K562 (cell line): ENCODE measurements at regions not wholly inside any gene's neighbourhood (a gene's known extent, or its start where the extent isn't known, plus 50 kb on each side); places are given as distances from the start of the nearest gene placed in this dataset.

Source experiments
- ATAC-seq: fragments of 200-7000 bp; cut with Tn5 transposase; 3 replicates; pipeline ENCODE4 v1.9.1; 2020; ENCODE audit warnings: moderate library complexity
- BruUV-seq: library from RNA; stranded (reverse); fragments of 400-500 nt; replicated peaks from 2 replicates; lab custom pipeline; 2021; lab: Mats Ljungman, UMichigan
- CTCF ChIA-PET: fragments of 300-600 bp; formaldehyde crosslinking; extraction: SDS; loops from one replicate; lab custom pipeline; 2021; ENCODE audit warnings: low intra/inter-chr PET ratio; lab: Yijun Ruan, JAX
- POLR2A ChIA-PET: fragments of 300-600, 350-650 bp; sonication (Branson Sonifier 250); formaldehyde crosslinking; extraction: SDS; loops from one replicate; lab custom pipeline; 2021; ENCODE audit warnings: antibody characterized with exemption, inconsistent platforms; lab: Yijun Ruan, JAX
- DNase-seq, 4 experiments: peaks; one replicate each; pipeline versions ENCODE4 v3.0.0 to v3.0.0-alpha.2; 2011 to 2018; ENCODE audit warnings: low spot score in 3 of 4, mixed read lengths in 3 of 4; ENCODE audit errors: extremely low read depth in 1 of 4
- FAIRE-seq: peaks from 2 replicates; lab custom pipeline; 2011; peaks lifted over from hg19 to GRCh38; lab: Jason Lieb, UNC
- H2AFZ ChIP-seq: 2 replicates; pipeline ENCODE4 v1.6.0; 2011; ENCODE audit warnings: low read depth, low read length, control low read depth, inconsistent platforms
- H3K27ac ChIP-seq: fragments of 200-600 bp; 3 replicates; pipeline ENCODE4 v1.8.0; 2011; ENCODE audit warnings: low read depth, mild to moderate bottlenecking, control low read depth, inconsistent platforms, low read length, moderate library complexity, mixed read lengths; ENCODE audit errors: extremely low read depth
- H3K27me3 ChIP-seq, 2 experiments: fragments of 300-600 bp in 1 of 2; 2 replicates in 1 of 2; 3 replicates in 1 of 2; pipeline versions ENCODE4 v1.6.0 to v1.8.0; 2011; ENCODE audit warnings: inconsistent platforms in 2 of 2, low read length in 2 of 2, mild to moderate bottlenecking in 1 of 2, mixed read lengths in 1 of 2, moderate library complexity in 1 of 2; ENCODE audit not compliant: control insufficient read depth in 2 of 2, insufficient read depth in 2 of 2
- H3K36me3 ChIP-seq: fragments of 300-600 bp; 3 replicates; pipeline ENCODE4 v1.8.0; 2011; ENCODE audit warnings: mild to moderate bottlenecking, low read length, inconsistent platforms; ENCODE audit not compliant: control insufficient read depth, insufficient read depth
- H3K4me1 ChIP-seq, 2 experiments: fragments of 200-600 bp in 1 of 2; replicated peaks in 1 of 2; 2 replicates in 1 of 2; 3 replicates in 1 of 2; pipeline versions ENCODE4 v1.5.1 to v1.8.0; 2011; ENCODE audit warnings: inconsistent platforms in 2 of 2, low read length in 2 of 2, mild to moderate bottlenecking in 1 of 2, mixed read lengths in 1 of 2, moderate library complexity in 1 of 2; ENCODE audit not compliant: control insufficient read depth in 2 of 2, insufficient read depth in 2 of 2
- H3K4me2 ChIP-seq: 2 replicates; pipeline ENCODE4 v1.6.1; 2011; ENCODE audit warnings: low read length, control low read depth, inconsistent platforms, mixed read lengths; ENCODE audit not compliant: insufficient read depth
- H3K4me3 ChIP-seq: fragments of 200-600 bp; sonication (generic), shearing (Covaris generic); 2 replicates; pipeline ENCODE4 v1.5.1; 2016; ENCODE audit warnings: control low read depth, inconsistent platforms
- H3K79me2 ChIP-seq: fragments of 200-600 bp; 3 replicates; pipeline ENCODE4 v1.8.0; 2011; ENCODE audit warnings: low read length, inconsistent platforms; ENCODE audit not compliant: control insufficient read depth, insufficient read depth
- H3K9ac ChIP-seq, 2 experiments: 2 replicates each; pipeline versions ENCODE4 v1.6.0 to v1.6.1; 2011; ENCODE audit warnings: low read depth in 2 of 2, low read length in 2 of 2, control low read depth in 1 of 2, inconsistent platforms in 1 of 2, mild to moderate bottlenecking in 1 of 2, mixed read lengths in 1 of 2; ENCODE audit not compliant: insufficient read depth in 1 of 2
- H3K9me1 ChIP-seq: one replicate; pipeline ENCODE4 v1.6.0; 2011; ENCODE audit warnings: inconsistent platforms, mild to moderate bottlenecking, low read length, moderate library complexity; ENCODE audit not compliant: control insufficient read depth, insufficient read depth
- H3K9me3 ChIP-seq: replicated peaks from 2 replicates; pipeline ENCODE4 v1.5.1; 2011; ENCODE audit warnings: low read depth, low read length, inconsistent platforms; ENCODE audit not compliant: control insufficient read depth, insufficient read depth
- H4K20me1 ChIP-seq: replicated peaks from 2 replicates; pipeline ENCODE4 v1.6.1; 2011; ENCODE audit warnings: low read length, inconsistent platforms, mixed read lengths; ENCODE audit not compliant: control insufficient read depth, insufficient read depth
- BDP1 ChIP-seq: IDR thresholded peaks from 3 replicates; pipeline ENCODE4 v1.6.1; 2011; ENCODE audit not compliant: insufficient read length, insufficient read depth
- BRD9 ChIP-seq: fragments of 450-650 bp; IDR thresholded peaks from 2 replicates; pipeline ENCODE4 v1.6.1; 2018; ENCODE audit warnings: low read depth; ENCODE audit not compliant: partially characterized antibody
- CHD4 ChIP-seq: fragments of 200-600 bp; sonication (generic); IDR thresholded peaks from 3 replicates; pipeline ENCODE4 v1.6.1; 2012; ENCODE audit warnings: low read depth, mild to moderate bottlenecking, mixed read lengths, low read length, inconsistent platforms; ENCODE audit not compliant: insufficient read depth, insufficient replicate concordance, poor library complexity, severe bottlenecking
- DPF2 ChIP-seq: fragments of 450-650 bp; IDR thresholded peaks from 2 replicates; pipeline ENCODE4 v1.6.1; 2016
- EP300 ChIP-seq: IDR thresholded peaks from 2 replicates; pipeline ENCODE4 v1.6.1; 2012; ENCODE audit warnings: low read length, improper control_type of control experiment
- ERF ChIP-seq: fragments of 450-650 bp; formaldehyde crosslinking; IDR thresholded peaks from 2 replicates; pipeline ENCODE4 v1.4.0; 2020; ENCODE audit warnings: mild to moderate bottlenecking, mixed read lengths
- NONO ChIP-seq, 2 experiments: fragments of 200-400 bp in 1 of 2; fragments of 450-650 bp in 1 of 2; formaldehyde crosslinking in 1 of 2; IDR thresholded peaks; 2 replicates each; pipeline ENCODE4 v1.6.1; 2017; ENCODE audit warnings: low read depth in 2 of 2, mild to moderate bottlenecking in 2 of 2, moderate library complexity in 2 of 2, low read length in 1 of 2
- PATZ1 ChIP-seq: fragments of 250-450 bp; sonication (Bioruptor Pico); IDR thresholded peaks from 2 replicates; pipeline ENCODE4 v1.5.0; 2020; ENCODE audit warnings: mild to moderate bottlenecking, borderline replicate concordance
- TRIM28 ChIP-seq: fragments of 450-650 bp; IDR thresholded peaks from 2 replicates; pipeline ENCODE4 v1.6.1; 2017
- U2AF1 ChIP-seq: fragments of 200-400 bp; formaldehyde crosslinking; optimal IDR thresholded peaks from 2 replicates; pipeline ENCODE3; 2017; ENCODE audit warnings: mild to moderate bottlenecking, low read depth, low read length, moderate library complexity
- ZBTB7A ChIP-seq: IDR thresholded peaks from 2 replicates; pipeline ENCODE4 v1.6.1; 2011; ENCODE audit warnings: low read depth, mild to moderate bottlenecking, low read length, moderate library complexity, borderline replicate concordance; ENCODE audit not compliant: control insufficient read depth
- ZFP1 ChIP-seq: fragments of 450-650 bp; formaldehyde crosslinking; IDR thresholded peaks from 2 replicates; pipeline ENCODE4 v1.4.0; 2020; ENCODE audit warnings: mild to moderate bottlenecking, mixed read lengths
- ZNF764 ChIP-seq: fragments of 250-450 bp; sonication (Bioruptor Pico); IDR thresholded peaks from 2 replicates; pipeline ENCODE4 v1.4.0; 2020; ENCODE audit warnings: low read depth, mild to moderate bottlenecking, moderate library complexity
- WGBS: fragments of 100-300 bp; shearing (Covaris generic); methylation state at CpG from one replicate; pipeline ENCODE4 v1.1.6; 2016; ENCODE audit warnings: low coverage, mixed read lengths; ENCODE audit not compliant: insufficient coverage; ENCODE audit errors: missing lambda C conversion rate; 5-methylcytosine and 5-hydroxymethylcytosine counted together
- in situ Hi-C: fragments of 300-500 bp; cut with MboI; formaldehyde crosslinking; loops from 4 replicates; pipeline ENCODE4 v1.15.0; 2018; ENCODE audit warnings: inconsistent platforms, mixed read lengths
- intact Hi-C: fragments of 100-400 bp; cut with micrococcal nuclease; formaldehyde crosslinking; loops from 2 replicates; pipeline ENCODE4 v1.14.2; 2022
- TF ChIP-seq, protein P1 (sequence below): fragments of 250-450 bp; sonication (Bioruptor Pico); IDR thresholded peaks from 2 replicates; pipeline ENCODE4 v1.5.0; 2021; ENCODE audit warnings: mild to moderate bottlenecking, moderate library complexity
- TF ChIP-seq, protein P2 (sequence below): fragments of 450-650 bp; IDR thresholded peaks from one replicate; pipeline ENCODE4 v1.6.1; 2018; ENCODE audit warnings: mild to moderate bottlenecking, moderate library complexity; ENCODE audit not compliant: partially characterized antibody

DNA sequence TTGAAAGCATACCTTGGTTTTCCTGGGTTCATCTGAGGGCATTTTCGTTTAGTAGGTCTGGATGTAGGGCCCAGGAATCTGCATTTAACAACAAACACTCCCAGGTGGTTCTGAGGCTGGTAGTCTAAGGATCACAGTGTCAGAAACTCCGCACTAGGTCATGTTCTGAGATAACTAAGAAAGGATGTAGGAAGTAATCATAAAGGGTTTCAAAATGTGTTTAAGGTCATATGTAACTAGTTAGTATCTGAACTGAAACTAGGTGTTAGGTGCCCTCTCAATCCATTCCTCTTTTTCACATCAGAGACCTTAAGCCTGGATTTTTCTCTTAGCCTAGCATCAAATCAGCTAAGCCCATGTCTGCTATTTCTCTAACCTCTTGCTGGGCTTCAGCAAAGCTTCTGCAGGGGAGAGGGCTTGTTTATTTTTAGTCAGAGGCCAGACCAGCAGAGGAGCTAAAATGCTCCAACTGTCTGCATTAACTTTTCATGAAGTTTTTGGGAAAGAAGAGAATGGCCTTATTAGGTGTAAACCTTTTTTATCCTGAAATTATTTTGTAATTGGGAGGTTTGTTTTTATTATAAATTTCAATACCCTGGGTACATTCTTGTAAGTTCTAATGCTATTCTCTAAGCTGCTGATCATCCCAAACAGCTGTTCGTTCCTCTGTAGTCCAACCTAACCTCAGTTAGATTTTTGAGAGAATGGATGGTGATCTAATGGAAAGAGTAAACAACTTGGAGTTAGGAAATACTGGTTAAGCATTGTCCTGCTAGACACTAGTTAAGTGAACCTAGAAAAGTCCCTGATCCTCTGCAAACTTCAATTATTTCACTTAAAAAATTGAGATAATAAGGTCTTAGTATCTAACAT is 262.8 kb upstream of the RFC3 start:
- no peak for TF ChIP-seq PATZ1 (CRISPR knock-in tag)
- TF ChIP-seq, protein P1, sequence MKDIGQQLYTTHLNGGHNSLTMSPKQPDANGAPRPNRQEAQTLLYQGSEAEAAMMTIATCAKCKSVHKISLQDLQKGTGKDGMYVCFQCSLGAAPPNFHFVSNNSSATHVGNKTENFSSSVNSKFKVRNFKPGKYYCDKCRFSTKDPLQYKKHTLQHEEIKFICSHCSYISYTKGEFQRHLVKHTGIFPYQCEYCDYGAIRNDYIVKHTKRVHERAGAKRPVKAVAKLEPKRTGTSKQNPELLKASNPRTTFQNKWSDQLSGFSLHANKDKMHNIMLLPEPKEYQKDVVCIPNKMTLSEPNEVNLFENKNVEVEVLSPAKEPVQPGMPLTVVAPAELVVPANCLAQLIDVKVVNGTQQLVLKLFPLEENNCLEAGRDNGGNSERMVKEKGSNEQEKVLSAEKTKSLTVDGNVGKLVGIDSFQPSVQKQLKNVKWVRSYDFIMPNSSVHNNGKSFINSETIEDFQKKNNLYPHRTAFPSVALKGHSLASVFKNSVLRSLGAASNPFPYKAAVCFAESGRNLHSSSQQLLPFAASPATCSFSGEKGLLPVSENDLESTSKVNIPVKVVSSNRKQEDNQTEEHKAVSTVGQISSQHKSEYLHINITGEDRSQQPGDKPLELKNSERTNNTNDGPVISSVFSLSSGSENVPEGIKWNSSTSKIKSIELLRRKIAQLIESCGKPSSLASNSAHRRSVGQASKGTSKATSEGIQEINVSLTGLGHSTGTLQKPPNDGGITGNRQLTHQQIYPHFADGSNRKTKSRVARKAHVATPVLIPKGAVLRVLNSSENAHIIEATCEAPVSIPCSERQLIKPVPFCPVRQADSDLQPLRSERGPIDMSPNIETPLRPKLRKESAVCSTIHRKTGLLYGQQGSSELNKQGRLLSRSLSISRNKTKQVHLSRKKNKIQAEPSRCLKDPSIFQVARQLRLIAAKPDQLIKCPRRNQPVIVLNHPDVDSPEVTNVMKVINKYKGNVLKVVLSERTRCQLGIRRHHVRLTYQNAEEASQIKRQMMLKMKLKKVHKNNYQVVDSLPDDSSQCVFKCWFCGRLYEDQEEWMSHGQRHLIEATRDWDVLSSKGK (CRISPR knock-in tag) = no peak
- TF ChIP-seq EP300 = no peak
- TF ChIP-seq ZBTB7A = no peak
- no peak for TF ChIP-seq ERF (CRISPR knock-in tag)
- TF ChIP-seq ZFP1 (CRISPR knock-in tag) = no peak
- no peak for TF ChIP-seq BDP1
- TF ChIP-seq NONO (IDR thresholded peaks at IDR 0.05; ENCODE audit: low read depth in 2 of 2, low read length in 1 of 2) = no peak
- TF ChIP-seq DPF2 = no peak
- no peak for TF ChIP-seq ZNF764
- no peak for TF ChIP-seq BRD9
- TF ChIP-seq, protein P2, sequence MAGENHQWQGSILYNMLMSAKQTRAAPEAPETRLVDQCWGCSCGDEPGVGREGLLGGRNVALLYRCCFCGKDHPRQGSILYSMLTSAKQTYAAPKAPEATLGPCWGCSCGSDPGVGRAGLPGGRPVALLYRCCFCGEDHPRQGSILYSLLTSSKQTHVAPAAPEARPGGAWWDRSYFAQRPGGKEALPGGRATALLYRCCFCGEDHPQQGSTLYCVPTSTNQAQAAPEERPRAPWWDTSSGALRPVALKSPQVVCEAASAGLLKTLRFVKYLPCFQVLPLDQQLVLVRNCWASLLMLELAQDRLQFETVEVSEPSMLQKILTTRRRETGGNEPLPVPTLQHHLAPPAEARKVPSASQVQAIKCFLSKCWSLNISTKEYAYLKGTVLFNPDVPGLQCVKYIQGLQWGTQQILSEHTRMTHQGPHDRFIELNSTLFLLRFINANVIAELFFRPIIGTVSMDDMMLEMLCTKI = no peak
- TF ChIP-seq CHD4 = no peak
- no peak for TF ChIP-seq TRIM28
- no peak for TF ChIP-seq U2AF1
- no peak for FAIRE-seq
- ChIA-PET POLR2A (interaction anchor here (1.4 kb wide), 1 partner anchor 12 kb away, joined by 4 read pairs; no protein-coding TSS in a partner anchor), CTCF (no interaction called here)
- intact Hi-C loops (no loop called here), in situ Hi-C loops (no loop called here)
- Histone ChIP-seq H3K36me3 (no peaks in the 10 kb centered on the region), H3K27me3 (no peaks in the 10 kb centered on the region), H3K4me1 (no peaks in the 10 kb centered on the region), H3K9ac (no peak overlapping the region), H2AFZ (no peak overlapping the region), H3K9me1 (no peaks in the 10 kb centered on the region), H3K4me3 (no peak overlapping the region), H3K27ac (no peak overlapping the region), H3K4me2 (no peak overlapping the region), H3K9me3 (no peaks in the 10 kb centered on the region), H3K79me2 (no peaks in the 10 kb centered on the region), H4K20me1 (no peaks in the 10 kb centered on the region)
- BruUV-seq = no TSS peak
- WGBS = 0% methylated on average over 3 of the region's 3 CpGs
- no peak for ATAC-seq
- no peak for DNase-seq
